OCI-LY7 (cell line): ENCODE measurements at regions not wholly inside any gene's neighbourhood (a gene's known extent, or its start where the extent isn't known, plus 50 kb on each side); places are given as distances from the start of the nearest gene placed in this dataset.

Source experiments
- BruUV-seq: library from RNA; stranded (reverse); fragments of 400-500 nt; replicated peaks from 2 replicates; lab custom pipeline; 2021; lab: Mats Ljungman, UMichigan
- CTCF ChIA-PET: fragments of 300-600 bp; sonication (Branson Sonifier 250); formaldehyde crosslinking; loops from one replicate; lab custom pipeline; 2022; ENCODE audit warnings: antibody characterized with exemption; ENCODE audit not compliant: unreplicated experiment; lab: Charles Lee
- POLR2A ChIA-PET: fragments of 300-600 bp; sonication (Branson Sonifier 250); formaldehyde crosslinking; loops from one replicate; lab custom pipeline; 2022; ENCODE audit warnings: antibody characterized with exemption; lab: Charles Lee
- DNase-seq: peaks from one replicate; pipeline ENCODE4 v3.0.0-alpha.2; 2015; ENCODE audit warnings: low spot score
- H2AFZ ChIP-seq: fragments of 200-600 bp; sonication (generic), shearing (Covaris generic); 2 replicates; pipeline ENCODE4 v1.6.1; 2014; ENCODE audit warnings: mild to moderate bottlenecking, antibody characterized with exemption, low read length, moderate library complexity
- H3K27ac ChIP-seq: fragments of 200-600 bp; sonication (generic); 2 replicates; pipeline ENCODE4 v1.5.1; 2014; ENCODE audit warnings: mixed run types, low read depth, mild to moderate bottlenecking, moderate library complexity, low read length, inconsistent platforms; ENCODE audit not compliant: poor library complexity, severe bottlenecking
- H3K36me3 ChIP-seq: fragments of 200-600 bp; sonication (generic); 2 replicates; pipeline ENCODE4 v1.6.1; 2014; ENCODE audit warnings: mild to moderate bottlenecking, antibody characterized with exemption, low read length, moderate library complexity, mixed read lengths; ENCODE audit not compliant: insufficient read depth
- H3K4me1 ChIP-seq: fragments of 200-600 bp; sonication (generic); 2 replicates; pipeline ENCODE4 v1.5.1; 2014; ENCODE audit warnings: mild to moderate bottlenecking, low read length; ENCODE audit not compliant: insufficient read depth, poor library complexity, severe bottlenecking
- H3K4me2 ChIP-seq: fragments of 200-600 bp; sonication (generic); 2 replicates; pipeline ENCODE4 v1.6.1; 2014; ENCODE audit warnings: mild to moderate bottlenecking, low read length
- H3K4me3 ChIP-seq: fragments of 200-600 bp; sonication (generic); 2 replicates; pipeline ENCODE4 v1.5.1; 2014; ENCODE audit warnings: mild to moderate bottlenecking, low read depth, low read length; ENCODE audit not compliant: poor library complexity, severe bottlenecking
- H3K79me2 ChIP-seq: fragments of 200-600 bp; sonication (generic); 2 replicates; pipeline ENCODE4 v1.6.1; 2016; ENCODE audit warnings: low read depth, mild to moderate bottlenecking, low read length, moderate library complexity, mixed read lengths; ENCODE audit not compliant: insufficient read depth
- H3K9me2 ChIP-seq: fragments of 200-600 bp; sonication (generic); 2 replicates; pipeline ENCODE4 v1.6.1; 2016; ENCODE audit warnings: mild to moderate bottlenecking, low read length, mixed read lengths; ENCODE audit not compliant: insufficient read depth
- H3K9me3 ChIP-seq: fragments of 200-600 bp; sonication (generic); 2 replicates; pipeline ENCODE4 v1.6.1; 2014; ENCODE audit warnings: mild to moderate bottlenecking, mixed run types, low read length, mixed read lengths
- H4K20me1 ChIP-seq: fragments of 200-600 bp; sonication (generic); 2 replicates; pipeline ENCODE4 v1.6.1; 2014; ENCODE audit warnings: mild to moderate bottlenecking, antibody characterized with exemption, low read length, moderate library complexity, mixed read lengths; ENCODE audit not compliant: insufficient read depth
- EZH2phosphoT487 ChIP-seq: fragments of 200-600 bp; sonication (generic); IDR thresholded peaks from 2 replicates; pipeline ENCODE4 v1.6.1; 2018; ENCODE audit warnings: low read depth, borderline replicate concordance, mild to moderate bottlenecking, mixed run types, antibody characterized with exemption, low read length, moderate library complexity, mixed read lengths
- intact Hi-C: fragments of 100-400 bp; cut with micrococcal nuclease; formaldehyde crosslinking; loops from one replicate; pipeline ENCODE4 v1.10.0; 2022; ENCODE audit not compliant: unreplicated experiment
- TF ChIP-seq, protein P1 (sequence below): fragments of 200-600 bp; sonication (generic); conservative IDR thresholded peaks from 2 replicates; pipeline ENCODE4 v1.5.1; 2014; ENCODE audit warnings: mild to moderate bottlenecking, antibody characterized with exemption, low read length, moderate library complexity, mixed read lengths

DNA sequence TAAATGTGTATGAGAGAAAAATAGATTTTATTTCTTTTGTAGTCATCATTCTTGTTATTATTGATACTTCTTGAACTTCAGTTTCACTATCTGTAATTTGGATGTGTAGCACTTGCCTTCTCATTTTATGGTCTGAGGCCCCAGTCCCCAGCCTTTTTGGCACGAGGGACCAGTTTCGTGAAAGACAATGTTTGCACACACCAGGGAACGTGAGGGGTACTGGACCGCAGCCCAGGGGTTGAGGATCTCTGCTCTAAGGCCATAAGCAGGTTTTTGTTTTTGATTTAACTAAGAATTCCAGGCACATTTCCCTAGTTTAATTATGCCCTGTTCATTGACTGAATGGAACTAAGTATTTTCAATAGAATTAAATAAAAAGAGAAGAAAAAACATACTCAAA lies 261.5 kb downstream of the BMP2 start:
- Histone ChIP-seq H3K9me2 (no peaks in the 10 kb centered on the region), H3K9me3 (no peaks in the 10 kb centered on the region), H3K4me3 (no peak overlapping the region), H3K4me2 (no peak overlapping the region), H3K27ac (no peak overlapping the region), H3K4me1 (no peaks in the 10 kb centered on the region), H3K79me2 (no peaks in the 10 kb centered on the region), H4K20me1 (no peaks in the 10 kb centered on the region), H3K36me3 (no peaks in the 10 kb centered on the region), H2AFZ (no peak overlapping the region)
- intact Hi-C loops = no loop called here
- TF ChIP-seq EZH2phosphoT487 = no peak
- TF ChIP-seq, protein P1, sequence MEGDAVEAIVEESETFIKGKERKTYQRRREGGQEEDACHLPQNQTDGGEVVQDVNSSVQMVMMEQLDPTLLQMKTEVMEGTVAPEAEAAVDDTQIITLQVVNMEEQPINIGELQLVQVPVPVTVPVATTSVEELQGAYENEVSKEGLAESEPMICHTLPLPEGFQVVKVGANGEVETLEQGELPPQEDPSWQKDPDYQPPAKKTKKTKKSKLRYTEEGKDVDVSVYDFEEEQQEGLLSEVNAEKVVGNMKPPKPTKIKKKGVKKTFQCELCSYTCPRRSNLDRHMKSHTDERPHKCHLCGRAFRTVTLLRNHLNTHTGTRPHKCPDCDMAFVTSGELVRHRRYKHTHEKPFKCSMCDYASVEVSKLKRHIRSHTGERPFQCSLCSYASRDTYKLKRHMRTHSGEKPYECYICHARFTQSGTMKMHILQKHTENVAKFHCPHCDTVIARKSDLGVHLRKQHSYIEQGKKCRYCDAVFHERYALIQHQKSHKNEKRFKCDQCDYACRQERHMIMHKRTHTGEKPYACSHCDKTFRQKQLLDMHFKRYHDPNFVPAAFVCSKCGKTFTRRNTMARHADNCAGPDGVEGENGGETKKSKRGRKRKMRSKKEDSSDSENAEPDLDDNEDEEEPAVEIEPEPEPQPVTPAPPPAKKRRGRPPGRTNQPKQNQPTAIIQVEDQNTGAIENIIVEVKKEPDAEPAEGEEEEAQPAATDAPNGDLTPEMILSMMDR = no peak
- POLR2A ChIA-PET = no interaction called here
- DNase-seq = no peak
- no TSS peak for BruUV-seq
- CTCF ChIA-PET = no interaction called here

DNA sequence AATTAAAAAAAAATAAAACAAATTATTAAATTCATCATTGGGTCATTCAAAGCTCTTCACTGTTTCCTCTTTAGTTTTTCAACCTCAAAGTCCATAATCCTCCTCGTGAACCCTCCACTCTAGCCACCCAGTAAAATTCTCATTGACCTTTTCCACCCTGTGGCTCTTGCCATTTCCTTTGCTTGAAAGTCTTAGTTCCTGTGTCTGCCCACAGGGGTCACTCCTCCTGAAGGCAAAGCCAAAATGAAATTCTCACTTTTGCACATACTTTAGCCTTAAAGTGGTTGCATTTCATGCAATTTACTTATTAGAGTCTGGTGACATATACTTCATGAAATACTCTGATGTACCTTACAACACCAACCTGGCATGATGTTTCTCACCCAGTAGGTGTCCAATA lies 263.7 kb downstream of the BMP2 start:
- Histone ChIP-seq H4K20me1 (no peaks in the 10 kb centered on the region), H3K36me3 (no peaks in the 10 kb centered on the region), H3K27ac (no peak overlapping the region), H3K9me3 (no peaks in the 10 kb centered on the region), H3K4me3 (no peak overlapping the region), H2AFZ (no peak overlapping the region), H3K4me1 (no peaks in the 10 kb centered on the region), H3K9me2 (no peaks in the 10 kb centered on the region), H3K79me2 (no peaks in the 10 kb centered on the region), H3K4me2 (no peak overlapping the region)
- BruUV-seq = no TSS peak
- POLR2A ChIA-PET = no interaction called here
- TF ChIP-seq, protein P1 = peak; percentile 49; the same call in 1 of the 2 replicates
- no peak for TF ChIP-seq EZH2phosphoT487
- no peak for DNase-seq
- intact Hi-C loops = no loop called here
- CTCF ChIA-PET = no interaction called here

DNA sequence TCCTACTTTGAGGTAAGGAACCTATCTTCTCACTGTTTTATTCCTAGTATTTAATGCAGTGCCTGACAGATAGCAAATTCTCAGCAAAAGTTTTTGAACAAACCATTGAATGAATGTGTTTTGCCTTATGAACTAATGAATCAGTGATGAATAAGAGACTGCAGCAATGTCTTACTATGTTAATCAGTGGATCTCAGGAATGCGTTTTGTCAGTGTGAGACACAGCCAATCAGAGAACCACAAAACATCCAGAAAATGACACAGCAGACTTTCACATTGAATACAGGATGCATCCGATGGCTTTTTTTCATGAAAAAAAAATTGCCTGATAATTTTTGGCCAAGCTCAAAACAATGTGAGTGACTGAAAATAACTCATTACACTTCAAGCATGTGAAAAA lies 270.5 kb downstream of the BMP2 start:
- no peak overlapping the region for H3K4me3 ChIP-seq
- intact Hi-C loops = no loop called here
- H3K27ac ChIP-seq = no peak overlapping the region
- TF ChIP-seq, protein P1 = no peak
- no peak for TF ChIP-seq EZH2phosphoT487
- H4K20me1 ChIP-seq = no peaks in the 10 kb centered on the region
- DNase-seq = no peak
- no peak overlapping the region for H2AFZ ChIP-seq
- H3K36me3 ChIP-seq = no peaks in the 10 kb centered on the region
- no peaks in the 10 kb centered on the region for H3K9me2 ChIP-seq
- no peaks in the 10 kb centered on the region for H3K9me3 ChIP-seq
- H3K79me2 ChIP-seq = no peaks in the 10 kb centered on the region
- BruUV-seq = no TSS peak
- CTCF ChIA-PET = no interaction called here
- no peak overlapping the region for H3K4me2 ChIP-seq
- POLR2A ChIA-PET = interaction anchor here (0.6 kb wide), 1 partner anchor 174 kb away, joined by 3 read pairs; no protein-coding TSS in a partner anchor
- no peaks in the 10 kb centered on the region for H3K4me1 ChIP-seq
